ELF-1 (cell line): ENCODE measurements at regions not wholly inside any gene's neighbourhood (a gene's known extent, or its start where the extent isn't known, plus 50 kb on each side); places are given as distances from the start of the nearest gene placed in this dataset.
"Not testable (repeated sequence)": the region's sequence is repeated elsewhere in the genome, so short reads cannot be mapped to it uniquely, and the experiment has no call there.

ENCODE experiments used
- DNase-seq: peaks from one replicate; pipeline ENCODE4 v3.0.0-alpha.2; 2016; ENCODE audit warnings: low read depth, low spot score

GRCh38 chr1:214141486-214141885 lies 139.5 kb upstream of the SMYD2 start:
- no peak for DNase-seq

DNA sequence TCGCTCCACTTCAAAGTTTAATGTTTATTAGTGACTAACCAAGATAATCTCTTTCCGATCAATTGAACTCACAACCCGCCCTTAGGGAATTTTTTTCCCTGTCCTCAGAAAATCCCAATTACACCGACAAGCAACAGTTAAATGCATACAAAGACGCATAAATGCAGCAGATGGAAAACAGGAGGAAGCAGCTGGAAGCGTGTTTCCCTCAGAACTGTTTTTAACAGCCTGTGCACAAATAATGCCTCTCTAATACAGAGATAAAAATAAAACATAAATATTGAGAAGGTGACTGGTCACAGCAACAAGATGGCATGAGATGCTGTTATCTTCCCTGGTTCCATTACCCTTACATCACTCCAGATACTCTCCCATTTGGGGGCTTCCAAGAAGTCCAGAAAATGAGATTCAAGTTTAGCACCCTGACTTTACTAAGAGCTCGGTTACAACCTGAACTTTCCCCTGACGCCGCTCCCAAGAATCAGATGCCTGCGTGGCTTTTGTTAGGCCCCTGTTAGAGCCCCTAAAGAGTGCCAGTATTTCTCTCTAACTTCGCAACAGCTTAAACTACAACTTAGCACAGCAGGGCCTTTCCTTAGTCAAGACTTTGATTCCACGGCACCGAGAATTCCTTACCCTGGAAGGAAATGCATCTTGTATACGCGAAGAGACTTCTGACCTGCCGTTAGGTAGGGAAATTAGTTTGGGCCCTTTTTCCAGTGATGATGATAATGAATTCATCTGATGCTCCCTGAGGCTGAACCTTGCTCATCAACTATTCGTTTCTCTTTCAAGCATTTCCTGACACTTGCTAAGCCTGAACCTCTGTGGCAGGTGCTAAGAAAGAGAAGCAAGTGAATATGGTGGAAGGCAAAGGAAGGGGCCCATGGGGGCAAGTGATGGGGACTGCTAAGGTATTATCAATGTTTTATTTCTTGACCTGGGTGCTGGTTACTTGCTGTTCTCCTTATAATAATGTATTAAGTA lies 137.7 kb upstream of the SMYD2 start:
- DNase-seq, result no peak

GRCh38 chr1:214144521-214144920 lies 136.4 kb upstream of the SMYD2 start:
- not testable (repeated sequence) for DNase-seq

- DNase-seq, result no peak
Observed at GRCh38 chr1:214146523-214146922, 134.4 kb upstream of the SMYD2 start.

- peak; percentile 28 for DNase-seq
Observed at GRCh38 chr1:214154596-214155292, 126.2 kb upstream of the SMYD2 start.

DNA sequence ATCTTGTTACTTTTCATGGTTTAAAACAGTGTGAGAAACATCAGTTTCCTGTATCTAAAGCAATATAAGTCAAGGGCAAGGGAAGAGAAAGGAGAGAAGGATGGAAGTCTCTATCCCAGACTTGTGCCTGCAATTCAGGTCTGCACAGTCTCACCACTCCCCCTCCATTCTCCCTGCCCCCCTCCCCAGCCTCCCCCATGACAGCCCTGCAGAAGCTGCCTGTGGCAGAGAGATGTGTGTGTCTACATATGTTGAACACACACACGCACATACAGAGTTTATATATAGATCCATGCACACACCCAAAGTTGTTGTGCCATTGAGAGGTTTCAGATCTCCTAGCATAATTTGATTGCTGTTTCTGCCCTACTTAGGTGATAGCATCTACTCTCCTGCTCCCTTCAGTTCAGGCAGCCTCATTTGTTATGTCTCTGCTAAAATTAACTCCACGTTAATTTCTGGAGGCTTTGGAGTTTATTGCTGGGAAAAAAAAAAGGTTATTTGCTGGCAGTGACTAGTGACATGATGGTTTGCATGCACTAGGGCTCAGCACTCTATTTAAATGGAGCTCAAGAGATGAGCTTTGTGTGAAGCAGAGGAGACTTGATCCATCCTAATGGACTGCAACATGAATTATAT lies 124.9 kb upstream of the SMYD2 start:
- no peak for DNase-seq

GRCh38 chr1:214164173-214164572 lies 116.8 kb upstream of the SMYD2 start:
- DNase-seq, result no peak

- DNase-seq, result no peak
Observed at GRCh38 chr1:214165850-214166374, 115.0 kb upstream of the SMYD2 start.

GRCh38 chr1:214174508-214175199 lies 106.3 kb upstream of the SMYD2 start:
- DNase-seq, result no peak

- DNase-seq, result no peak
Observed at GRCh38 chr1:214178102-214178501, 102.9 kb upstream of the SMYD2 start.

- no peak for DNase-seq
Observed at GRCh38 chr1:214184992-214185391, 96.0 kb upstream of the SMYD2 start.

- no peak for DNase-seq
Observed at GRCh38 chr1:214186103-214186824, 94.7 kb upstream of the SMYD2 start.

GRCh38 chr1:214187121-214187900 lies 93.6 kb upstream of the SMYD2 start:
- peak; percentile 55 for DNase-seq

DNA sequence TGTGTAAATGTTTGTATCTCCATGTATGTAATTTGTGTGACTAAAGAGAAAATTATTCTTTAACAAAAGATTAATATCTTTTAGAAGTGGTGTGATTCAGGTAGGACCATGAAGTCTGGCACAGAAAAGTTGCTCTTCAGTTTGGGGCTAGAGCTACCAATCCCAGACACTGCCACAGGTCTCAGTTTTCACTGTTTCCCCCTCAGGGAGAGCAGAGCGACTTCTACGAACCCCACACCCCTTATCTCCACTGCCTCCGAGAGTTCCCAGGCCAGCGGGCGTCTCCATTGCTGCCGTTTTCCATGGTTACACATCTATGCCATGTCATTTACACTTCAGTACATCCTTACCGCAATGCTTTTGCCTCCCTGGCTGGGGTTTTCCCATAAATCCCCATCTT lies 93.0 kb upstream of the SMYD2 start:
- no peak for DNase-seq

- DNase-seq, result no peak
Observed at GRCh38 chr1:214188835-214189234, 92.1 kb upstream of the SMYD2 start.

- no peak for DNase-seq
Observed at GRCh38 chr1:214192825-214193643, 87.9 kb upstream of the SMYD2 start.

- no peak for DNase-seq
Observed at GRCh38 chr1:214193691-214194090, 87.3 kb upstream of the SMYD2 start.

GRCh38 chr1:214198571-214198970 lies 82.4 kb upstream of the SMYD2 start:
- no peak for DNase-seq

DNA sequence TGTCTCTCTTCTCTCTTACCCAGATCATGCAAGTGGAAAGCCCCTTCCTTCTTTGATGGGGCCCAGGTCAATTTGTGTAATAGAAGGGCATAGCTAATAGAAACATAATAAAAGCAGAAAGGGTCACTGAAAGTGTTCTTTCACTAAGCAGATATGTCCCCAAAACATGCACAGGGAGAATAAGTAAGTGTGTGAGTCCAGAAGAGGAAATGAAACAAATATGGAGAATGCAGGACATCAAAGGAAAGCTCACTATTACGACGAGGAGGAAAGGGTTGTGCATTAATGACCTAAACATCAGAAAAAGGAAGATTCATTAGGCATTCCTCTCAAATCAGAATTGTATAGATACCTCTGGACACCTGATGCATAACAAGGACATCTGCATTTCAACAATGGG lies 81.4 kb upstream of the SMYD2 start:
- DNase-seq, result no peak
